ENCODE measurements at regions not wholly inside any gene's neighbourhood (a gene's known extent, or its start where the extent isn't known, plus 50 kb on each side); places are given as distances from the start of the nearest gene placed in this dataset.

GRCh38 chr5:110031402-110032140, 341.8 kb downstream of the MAN2A1 start:
- Histone ChIP-seq H3K27me3 (ENCODE audit: insufficient read depth) (no peaks in the 10 kb centered on the region), H3K27ac (ENCODE audit: low read depth) (no peak overlapping the region), H3K4me1 (ENCODE audit: insufficient read depth) (peaks cover 2% of the 10 kb centered on the region; the same call in 1 of the 2 replicates), H3K4me2 (0 out of 2 replicates have a peak overlapping the region, but pooled peaks have one; percentile 25), H3K4me3 (no peak overlapping the region), H2AFZ (peak overlapping the region; percentile 35; the same call in 1 of the 2 replicates), H3K79me2 (replicated peaks; ENCODE audit: insufficient read depth) (no peaks in the 10 kb centered on the region), H3F3A (replicated peaks; ENCODE audit: low read depth) (no peaks in the 10 kb centered on the region), H4K20me1 (replicated peaks; ENCODE audit: insufficient read depth) (no peaks in the 10 kb centered on the region), H3K36me3 (ENCODE audit: insufficient read depth) (no peaks in the 10 kb centered on the region), H3K9me2 (ENCODE audit: insufficient read depth) (no peaks in the 10 kb centered on the region)
- peaks cover 7% of the 10 kb centered on the region for H3K4me1 Mint-ChIP-seq
- TF ChIP-seq REST (IDR thresholded peaks at IDR 0.05; ENCODE audit: unreplicated experiment), result no peak
- no peak for TF ChIP-seq NANOG (IDR thresholded peaks at IDR 0.05; ENCODE audit: borderline replicate concordance)
- TF ChIP-seq CREB1 (CRISPR knock-in tag; IDR thresholded peaks at IDR 0.05; ENCODE audit: low read depth), result no peak
- TF ChIP-seq, protein P1, sequence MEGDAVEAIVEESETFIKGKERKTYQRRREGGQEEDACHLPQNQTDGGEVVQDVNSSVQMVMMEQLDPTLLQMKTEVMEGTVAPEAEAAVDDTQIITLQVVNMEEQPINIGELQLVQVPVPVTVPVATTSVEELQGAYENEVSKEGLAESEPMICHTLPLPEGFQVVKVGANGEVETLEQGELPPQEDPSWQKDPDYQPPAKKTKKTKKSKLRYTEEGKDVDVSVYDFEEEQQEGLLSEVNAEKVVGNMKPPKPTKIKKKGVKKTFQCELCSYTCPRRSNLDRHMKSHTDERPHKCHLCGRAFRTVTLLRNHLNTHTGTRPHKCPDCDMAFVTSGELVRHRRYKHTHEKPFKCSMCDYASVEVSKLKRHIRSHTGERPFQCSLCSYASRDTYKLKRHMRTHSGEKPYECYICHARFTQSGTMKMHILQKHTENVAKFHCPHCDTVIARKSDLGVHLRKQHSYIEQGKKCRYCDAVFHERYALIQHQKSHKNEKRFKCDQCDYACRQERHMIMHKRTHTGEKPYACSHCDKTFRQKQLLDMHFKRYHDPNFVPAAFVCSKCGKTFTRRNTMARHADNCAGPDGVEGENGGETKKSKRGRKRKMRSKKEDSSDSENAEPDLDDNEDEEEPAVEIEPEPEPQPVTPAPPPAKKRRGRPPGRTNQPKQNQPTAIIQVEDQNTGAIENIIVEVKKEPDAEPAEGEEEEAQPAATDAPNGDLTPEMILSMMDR (conservative IDR thresholded peaks at IDR 0.05; ENCODE audit: low read depth in 2 of 2), result no peak
- TF ChIP-seq STAT1 (IDR thresholded peaks at IDR 0.05; ENCODE audit: unreplicated experiment), result no peak
- no peak for TF ChIP-seq ZNF114 (CRISPR knock-in tag; IDR thresholded peaks at IDR 0.05)
- TF ChIP-seq EZH2phosphoT487 (IDR thresholded peaks at IDR 0.05; ENCODE audit: unreplicated experiment), result no peak
- H3K27ac Mint-ChIP-seq, result no peak overlapping the region
- DNase-seq (ENCODE audit: low spot score) (no peak), ATAC-seq (no peak)
- peaks cover 4% of the 10 kb centered on the region for H3K27me3 Mint-ChIP-seq (ENCODE audit: insufficient read depth, low read depth, poor library complexity)
- no peaks in the 10 kb centered on the region for H3K36me3 Mint-ChIP-seq (ENCODE audit: low read depth)
- no peak overlapping the region for H3K4me3 Mint-ChIP-seq
- no peaks in the 10 kb centered on the region for H3K9me3 Mint-ChIP-seq

DNA sequence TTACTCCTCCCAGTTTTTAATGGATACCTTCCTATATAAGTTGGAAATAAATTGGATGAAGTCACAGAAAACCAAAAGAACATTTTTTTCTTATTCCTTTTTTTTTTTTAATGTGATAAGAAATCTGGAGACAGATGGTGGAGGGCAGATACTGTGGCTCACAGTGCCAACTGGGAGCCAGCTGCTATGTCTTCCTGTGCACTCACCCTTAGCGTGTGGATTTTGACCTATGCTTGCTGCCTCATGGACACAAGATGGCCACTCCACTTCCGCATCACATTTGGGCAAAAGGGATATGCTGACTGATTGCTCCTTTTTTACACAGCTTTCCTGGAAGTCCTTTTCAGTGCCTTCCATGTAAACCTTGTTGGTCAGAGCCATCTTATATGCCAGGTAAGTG, 342.6 kb downstream of the MAN2A1 start:
- no peak overlapping the region for H3K4me3 Mint-ChIP-seq
- ATAC-seq (no peak), DNase-seq (ENCODE audit: low spot score) (no peak)
- H3K36me3 ChIP-seq (ENCODE audit: insufficient read depth), result no peaks in the 10 kb centered on the region
- no peaks in the 10 kb centered on the region for H3K9me2 ChIP-seq (ENCODE audit: insufficient read depth)
- no peak overlapping the region for H3K27ac Mint-ChIP-seq
- H3K9me3 Mint-ChIP-seq, result no peaks in the 10 kb centered on the region
- TF ChIP-seq JUNB (IDR thresholded peaks at IDR 0.05; ENCODE audit: unreplicated experiment) (no peak), EZH2phosphoT487 (IDR thresholded peaks at IDR 0.05; ENCODE audit: unreplicated experiment) (no peak), ZNF331 (CRISPR knock-in tag; IDR thresholded peaks at IDR 0.05; ENCODE audit: low read depth) (no peak), POLR2AphosphoS5 (IDR thresholded peaks at IDR 0.05; ENCODE audit: low read depth) (no peak), CREB1 (CRISPR knock-in tag; IDR thresholded peaks at IDR 0.05; ENCODE audit: low read depth) (no peak), NANOG (IDR thresholded peaks at IDR 0.05; ENCODE audit: borderline replicate concordance) (no peak)
- no peak overlapping the region for H3K4me3 ChIP-seq
- H3K27me3 ChIP-seq (ENCODE audit: insufficient read depth), result no peaks in the 10 kb centered on the region
- no peak overlapping the region for H3K4me2 ChIP-seq
- peaks cover 4% of the 10 kb centered on the region for H3K27me3 Mint-ChIP-seq (ENCODE audit: insufficient read depth, low read depth, poor library complexity)
- no peaks in the 10 kb centered on the region for H3K79me2 ChIP-seq (replicated peaks; ENCODE audit: insufficient read depth)
- no peak overlapping the region for H3K27ac ChIP-seq (ENCODE audit: low read depth)
- H3K36me3 Mint-ChIP-seq (ENCODE audit: low read depth), result no peaks in the 10 kb centered on the region
- no peaks in the 10 kb centered on the region for H3F3A ChIP-seq (replicated peaks; ENCODE audit: low read depth)
- H3K4me1 Mint-ChIP-seq, result peaks cover 7% of the 10 kb centered on the region
- H2AFZ ChIP-seq, result no peak overlapping the region
- H3K4me1 ChIP-seq (ENCODE audit: insufficient read depth), result peaks cover 2% of the 10 kb centered on the region; the same call in 1 of the 2 replicates
- no peaks in the 10 kb centered on the region for H4K20me1 ChIP-seq (replicated peaks; ENCODE audit: insufficient read depth)

All from GM23338 (cell line).